CD14-positive monocyte (primary cell): ENCODE measurements at regions not wholly inside any gene's neighbourhood (a gene's known extent, or its start where the extent isn't known, plus 50 kb on each side); places are given as distances from the start of the nearest gene placed in this dataset.

ENCODE experiments used
- DNase-seq, 3 donors: peaks; one replicate each; pipeline ENCODE4 v3.0.0-alpha.2; 2011 to 2022
- H2AFZ ChIP-seq: 2 replicates; pipeline ENCODE4 v1.6.0; 2012; ENCODE audit warnings: mild to moderate bottlenecking, low read depth, low read length, inconsistent platforms; ENCODE audit not compliant: insufficient read depth, poor library complexity, severe bottlenecking
- H3K27ac ChIP-seq, 2 donors: 1 replicate in 1 of 2; 2 replicates in 1 of 2; pipeline ENCODE4 v1.5.1; 2012 to 2013; ENCODE audit warnings: low read length in 2 of 2, control low read depth in 1 of 2, inconsistent platforms in 1 of 2, low read depth in 1 of 2, mild to moderate bottlenecking in 1 of 2
- H3K27me3 ChIP-seq, 2 donors: one replicate each; pipeline versions ENCODE4 v1.6.0 to v1.6.1; 2011 to 2013; ENCODE audit warnings: low read length in 2 of 2; ENCODE audit not compliant: control insufficient read depth in 2 of 2, insufficient read depth in 2 of 2
- H3K36me3 ChIP-seq, 2 donors: replicated peaks in 1 of 2; 1 replicate in 1 of 2; 2 replicates in 1 of 2; pipeline versions ENCODE4 v1.5.1 to v1.6.1; 2012 to 2013; ENCODE audit warnings: low read length in 2 of 2, control low read depth in 1 of 2, inconsistent platforms in 1 of 2, mild to moderate bottlenecking in 1 of 2; ENCODE audit not compliant: insufficient read depth in 2 of 2, control insufficient read depth in 1 of 2
- H3K4me1 ChIP-seq, 2 donors: 1 replicate in 1 of 2; 2 replicates in 1 of 2; pipeline versions ENCODE4 v1.5.1 to v1.6.1; 2012 to 2013; ENCODE audit warnings: low read length in 2 of 2, control low read depth in 1 of 2, inconsistent platforms in 1 of 2, mild to moderate bottlenecking in 1 of 2, moderate library complexity in 1 of 2; ENCODE audit not compliant: insufficient read depth in 2 of 2, control insufficient read depth in 1 of 2
- H3K4me2 ChIP-seq: replicated peaks from 2 replicates; pipeline ENCODE3; 2012; ENCODE audit warnings: low read length, moderate library complexity, mild to moderate bottlenecking; ENCODE audit not compliant: poor library complexity, severe bottlenecking; ENCODE audit errors: extremely low read depth
- H3K4me3 ChIP-seq, 3 experiments: fragments of 200-600 bp in 1 of 3; sonication (generic) in 1 of 3; replicated peaks in 1 of 3; 1 replicate in 2 of 3; 2 replicates in 1 of 3; pipeline ENCODE4 v1.5.1; 2011 to 2013; ENCODE audit warnings: low read length in 3 of 3, mild to moderate bottlenecking in 3 of 3, control low read depth in 2 of 3, low read depth in 2 of 3, inconsistent platforms in 1 of 3, moderate library complexity in 1 of 3
- H3K79me2 ChIP-seq: 2 replicates; pipeline ENCODE4 v1.6.0; 2012; ENCODE audit warnings: mild to moderate bottlenecking, control low read depth, inconsistent platforms, low read length, moderate library complexity; ENCODE audit not compliant: insufficient read depth
- H3K9ac ChIP-seq: 2 replicates; pipeline ENCODE4 v1.6.0; 2017; ENCODE audit warnings: low read length, mild to moderate bottlenecking; ENCODE audit not compliant: insufficient read depth, poor library complexity, severe bottlenecking
- H3K9me3 ChIP-seq, 2 donors: replicated peaks in 1 of 2; 1 replicate in 1 of 2; 2 replicates in 1 of 2; pipeline versions ENCODE4 v1.5.1 to v1.6.1; 2012 to 2013; ENCODE audit warnings: low read length in 2 of 2, control low read depth in 1 of 2; ENCODE audit not compliant: control insufficient read depth in 1 of 2, insufficient read depth in 1 of 2
- H4K20me1 ChIP-seq: 2 replicates; pipeline ENCODE4 v1.6.0; 2012; ENCODE audit warnings: mild to moderate bottlenecking, low read length, control low read depth, moderate library complexity; ENCODE audit not compliant: insufficient read depth
- H3K27ac Mint-ChIP-seq, 7 donors: one replicate each; pipeline ENCODE4 v1.8.0; 2020; ENCODE audit warnings: mild to moderate bottlenecking in 7 of 7, mixed read lengths in 7 of 7, moderate library complexity in 6 of 7, inconsistent platforms in 2 of 7
- H3K27me3 Mint-ChIP-seq, 3 donors: one replicate each; pipeline ENCODE4 v1.8.0; 2021 to 2022; ENCODE audit warnings: low read depth in 3 of 3, mild to moderate bottlenecking in 3 of 3, mixed read lengths in 3 of 3, moderate library complexity in 3 of 3, inconsistent platforms in 1 of 3
- H3K36me3 Mint-ChIP-seq, 2 donors: one replicate each; pipeline ENCODE4 v1.8.0; 2020; ENCODE audit warnings: mixed read lengths in 2 of 2, inconsistent platforms in 1 of 2, mild to moderate bottlenecking in 1 of 2
- H3K4me1 Mint-ChIP-seq: one replicate; pipeline ENCODE4 v1.8.0; 2020; ENCODE audit warnings: mild to moderate bottlenecking, mixed read lengths
- H3K4me3 Mint-ChIP-seq, 2 donors: one replicate each; pipeline ENCODE4 v1.8.0; 2020; ENCODE audit warnings: mild to moderate bottlenecking in 2 of 2, mixed read lengths in 2 of 2, moderate library complexity in 1 of 2
- H3K9me3 Mint-ChIP-seq, 7 donors: one replicate each; pipeline ENCODE4 v1.8.0; 2020 to 2022; ENCODE audit warnings: mixed read lengths in 7 of 7, mild to moderate bottlenecking in 6 of 7, moderate library complexity in 6 of 7, inconsistent platforms in 2 of 7
- CTCF ChIP-seq: fragments of 200-600 bp; IDR thresholded peaks from one replicate; pipeline ENCODE4 v1.8.0; 2022; ENCODE audit warnings: antibody characterized with exemption, mild to moderate bottlenecking
- WGBS: methylation state at CpG from one replicate; pipeline ENCODE4 v1.1.5; 2013; ENCODE audit warnings: missing lambda C conversion rate; ENCODE audit not compliant: insufficient coverage; 5-methylcytosine and 5-hydroxymethylcytosine counted together
- intact Hi-C, 2 donors: fragments of 100-400 bp; cut with micrococcal nuclease; formaldehyde crosslinking; loops; one replicate each; pipeline versions ENCODE4 v1.15.0 to v1.15.1; 2023

- Histone ChIP-seq H3K4me2 (no peak overlapping the region), H3K4me3 (no peak overlapping the region), H3K4me1 (no peaks in the 10 kb centered on the region), H3K27ac (no peak overlapping the region), H4K20me1 (no peaks in the 10 kb centered on the region), H3K79me2 (no peaks in the 10 kb centered on the region), H3K27me3 (no peaks in the 10 kb centered on the region), H3K9me3 (no peaks in the 10 kb centered on the region), H3K9ac (no peak overlapping the region), H2AFZ (no peak overlapping the region), H3K36me3 (no peaks in the 10 kb centered on the region)
- Mint-ChIP-seq H3K4me3 (no peak overlapping the region), H3K27ac (no peak overlapping the region), H3K36me3 (no peaks in the 10 kb centered on the region), H3K4me1 (no peaks in the 10 kb centered on the region), H3K9me3 (peaks cover 0 to 2% (median 0%) of the 10 kb centered on the region in 7 donors), H3K27me3 (no peaks in the 10 kb centered on the region)
- DNase-seq: no peak
- WGBS: no CpG with 5 or more reads among the region's 4 CpGs
- TF ChIP-seq CTCF: no peak
- intact Hi-C loops: no loop called here
Measured at GRCh38 chr12:24244231-24244630, 294.8 kb upstream of the SOX5 start.

DNA sequence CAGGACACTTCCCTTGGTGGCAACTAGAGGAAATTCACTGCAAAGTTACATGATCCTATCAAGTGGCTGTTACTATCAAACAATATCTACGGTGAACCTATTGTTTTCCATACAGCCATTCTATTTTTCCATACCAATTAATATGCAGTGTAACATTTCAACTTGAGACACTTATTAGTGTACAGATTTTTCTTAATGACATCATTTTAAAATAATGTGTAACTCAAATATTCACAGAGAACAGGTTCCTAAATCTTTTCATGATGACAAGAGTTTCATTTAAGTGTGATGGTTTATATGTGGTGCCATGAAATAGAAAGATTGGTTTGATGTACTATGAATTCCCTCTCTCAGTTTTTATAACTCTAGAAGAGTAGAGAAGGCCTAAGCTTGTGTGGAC lies 291.2 kb upstream of the SOX5 start:
- peaks cover 0 to 3% (median 0%) of the 10 kb centered on the region in 7 donors for H3K9me3 Mint-ChIP-seq
- no peak overlapping the region for H3K27ac ChIP-seq
- no peak overlapping the region for H3K4me3 ChIP-seq
- no peak overlapping the region for H3K9ac ChIP-seq
- no peaks in the 10 kb centered on the region for H3K27me3 ChIP-seq
- H3K27ac Mint-ChIP-seq: no peak overlapping the region
- WGBS: no CpG with 5 or more reads among the region's 1 CpG
- no peaks in the 10 kb centered on the region for H3K4me1 Mint-ChIP-seq
- intact Hi-C loops: no loop called here
- no peaks in the 10 kb centered on the region for H3K9me3 ChIP-seq
- H4K20me1 ChIP-seq: no peaks in the 10 kb centered on the region
- no peak for TF ChIP-seq CTCF
- no peak overlapping the region for H3K4me3 Mint-ChIP-seq
- H3K36me3 Mint-ChIP-seq: no peaks in the 10 kb centered on the region
- no peak overlapping the region for H3K4me2 ChIP-seq
- no peaks in the 10 kb centered on the region for H3K79me2 ChIP-seq
- H3K27me3 Mint-ChIP-seq: no peaks in the 10 kb centered on the region
- H3K36me3 ChIP-seq: no peaks in the 10 kb centered on the region
- H3K4me1 ChIP-seq: no peaks in the 10 kb centered on the region
- no peak overlapping the region for H2AFZ ChIP-seq
- no peak for DNase-seq
